NOMO-1 treated with DMSO at 0.1 percent for 48 hours (cell line): ENCODE measurements at regions not wholly inside any gene's neighbourhood (a gene's known extent, or its start where the extent isn't known, plus 50 kb on each side); places are given as distances from the start of the nearest gene placed in this dataset.
A peak's percentile ranks its signal among the peaks of the same experiment; 100 is the strongest.

ENCODE experiments used
- DNase-seq: peaks from one replicate; lab custom pipeline; 2025; ENCODE audit not compliant: unreplicated experiment; lab: John Stamatoyannopoulos, UW

DNA sequence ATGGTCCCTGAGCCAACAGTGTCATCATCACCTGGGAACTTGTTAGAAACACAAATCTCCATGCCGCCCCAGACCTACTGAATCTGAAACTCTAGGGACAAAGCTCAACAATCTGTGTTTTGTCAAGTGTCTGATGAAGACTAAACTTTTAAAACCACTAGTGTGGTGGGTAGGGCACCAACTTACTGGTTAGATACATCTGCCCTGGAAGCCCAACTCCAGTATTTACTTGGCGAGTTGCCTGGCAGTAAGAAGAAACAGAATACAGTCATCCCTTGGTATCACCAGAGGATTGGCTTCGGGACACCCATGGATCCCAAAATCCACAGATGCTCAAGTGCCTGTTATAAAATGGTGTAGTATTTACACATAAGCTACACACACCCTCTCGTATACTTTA is 367.9 kb upstream of the DUSP10 start:
- DNase-seq = no peak

DNA sequence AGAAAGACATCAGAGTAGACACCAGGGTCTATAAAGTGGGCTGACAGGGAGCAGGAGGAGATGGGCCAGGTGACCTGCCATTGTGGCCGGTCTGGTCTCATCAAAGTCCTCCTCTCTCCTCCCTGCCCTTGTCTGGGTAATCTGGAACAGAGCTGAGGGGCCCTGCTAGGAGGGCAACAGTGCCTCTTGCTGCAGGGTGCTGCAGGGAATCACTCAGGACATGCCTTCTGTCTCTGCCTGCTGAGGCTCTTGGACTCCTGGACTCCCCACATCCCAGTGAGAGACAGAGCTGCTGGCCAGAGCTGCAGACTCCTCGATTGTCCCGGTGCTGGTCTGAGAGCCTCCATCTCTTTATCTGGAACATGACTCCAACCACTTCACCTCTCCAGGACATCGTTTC is 366.1 kb upstream of the DUSP10 start:
- DNase-seq = no peak

DNA sequence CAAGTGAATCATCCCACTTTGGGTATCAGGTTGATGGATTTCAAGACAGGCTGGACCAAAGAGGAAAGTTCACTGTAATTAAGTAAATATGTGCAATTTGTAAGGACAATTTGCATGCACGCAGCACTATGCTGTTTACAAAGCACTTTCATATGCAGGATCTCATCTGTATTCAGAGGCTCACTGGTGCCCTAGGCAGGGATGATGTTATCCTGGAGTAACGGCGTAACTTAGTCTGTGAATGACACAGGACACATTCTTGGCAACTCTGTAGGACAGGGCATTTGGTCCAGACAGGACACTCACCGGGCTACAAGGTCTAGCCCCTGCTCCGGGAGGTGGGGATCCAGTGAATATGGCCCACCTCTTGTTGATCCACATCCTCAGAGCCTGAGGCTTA is 365.4 kb upstream of the DUSP10 start:
- DNase-seq = no peak

GRCh38 chr1:222106377-222106776 is 364.5 kb upstream of the DUSP10 start:
- no peak for DNase-seq

GRCh38 chr1:222105861-222106260 is 364.0 kb upstream of the DUSP10 start:
- no peak for DNase-seq

GRCh38 chr1:222105393-222105737 is 363.5 kb upstream of the DUSP10 start:
- DNase-seq = no peak

GRCh38 chr1:222104694-222105392 is 363.0 kb upstream of the DUSP10 start:
- DNase-seq = no peak

DNA sequence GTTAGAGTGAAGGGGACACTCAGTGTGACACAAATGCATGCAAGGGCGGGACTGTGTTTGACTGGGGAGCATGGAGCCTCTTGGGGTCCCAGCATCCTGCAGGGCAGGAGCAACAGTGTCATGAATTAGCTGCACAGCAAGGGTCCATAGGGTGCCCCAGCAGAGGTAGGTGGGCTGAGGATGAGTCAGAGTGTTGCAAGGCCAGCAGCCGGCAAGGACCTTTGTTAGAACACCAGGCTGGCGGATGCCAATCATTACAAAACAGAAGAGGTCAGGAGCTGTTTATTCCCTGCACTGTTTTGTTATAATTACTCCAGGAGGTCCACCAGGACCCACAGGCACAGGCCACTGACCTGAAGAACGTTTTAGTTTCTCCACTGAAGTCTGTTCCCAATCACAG is 362.2 kb upstream of the DUSP10 start:
- no peak for DNase-seq

DNA sequence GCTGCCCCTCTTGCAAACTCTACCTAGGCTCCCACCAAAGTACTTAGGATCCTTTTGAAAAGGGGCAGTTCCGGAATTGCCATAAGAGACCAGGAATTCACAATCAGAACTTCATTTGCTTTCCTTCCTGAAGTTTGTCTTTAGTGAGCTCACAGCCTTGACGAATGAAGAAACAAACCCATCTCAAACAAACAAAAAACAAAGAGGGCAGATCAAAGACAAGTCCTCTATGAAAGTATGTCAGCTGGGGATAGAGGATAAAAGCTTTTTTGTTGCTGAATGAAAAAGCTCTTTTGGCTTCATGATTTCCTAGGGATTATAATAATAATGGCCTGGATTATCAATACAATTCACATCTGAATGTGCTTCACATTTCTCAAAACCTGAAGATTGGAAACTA is 357.9 kb upstream of the DUSP10 start:
- DNase-seq = no peak

DNA sequence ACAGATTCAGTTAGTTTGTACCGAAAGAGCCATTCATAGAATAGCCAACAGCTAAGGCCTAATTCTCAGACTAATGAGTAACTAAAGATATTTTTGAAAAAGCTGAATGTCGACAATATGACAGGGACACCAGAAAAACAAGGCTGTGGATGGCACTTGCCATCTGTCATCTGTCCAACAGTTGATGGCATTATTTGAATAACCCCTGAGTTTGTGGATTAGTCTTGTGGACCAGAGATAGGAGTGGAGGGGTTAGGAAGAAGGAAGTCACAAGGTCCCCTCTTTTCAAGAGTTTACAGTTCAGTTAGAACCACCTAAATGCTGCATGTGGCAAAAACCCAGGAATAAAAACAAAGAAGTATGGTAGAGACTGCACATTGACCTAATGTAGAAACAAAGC is 356.5 kb upstream of the DUSP10 start:
- DNase-seq = no peak

- DNase-seq = no peak
Observed at GRCh38 chr1:222097588-222097987, 355.7 kb upstream of the DUSP10 start.

DNA sequence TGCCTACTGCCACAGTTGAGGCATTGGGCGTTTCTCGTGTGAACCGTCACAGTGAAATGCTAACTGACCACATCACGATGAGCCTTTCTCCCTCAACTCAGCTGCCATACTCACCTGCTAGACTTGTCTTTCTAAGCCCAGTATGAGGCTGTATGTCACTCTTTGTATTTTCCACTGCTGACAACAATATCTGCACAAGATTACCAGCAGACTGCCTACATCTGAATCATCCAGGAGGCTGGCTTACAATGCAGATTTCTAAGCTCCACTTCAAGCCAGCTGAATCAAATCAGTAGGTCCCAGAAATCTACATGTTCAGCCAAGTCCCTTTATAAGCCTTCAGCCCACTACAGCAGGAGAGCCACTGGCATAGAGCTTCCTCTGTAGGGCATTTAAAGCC is 355.0 kb upstream of the DUSP10 start:
- no peak for DNase-seq

DNA sequence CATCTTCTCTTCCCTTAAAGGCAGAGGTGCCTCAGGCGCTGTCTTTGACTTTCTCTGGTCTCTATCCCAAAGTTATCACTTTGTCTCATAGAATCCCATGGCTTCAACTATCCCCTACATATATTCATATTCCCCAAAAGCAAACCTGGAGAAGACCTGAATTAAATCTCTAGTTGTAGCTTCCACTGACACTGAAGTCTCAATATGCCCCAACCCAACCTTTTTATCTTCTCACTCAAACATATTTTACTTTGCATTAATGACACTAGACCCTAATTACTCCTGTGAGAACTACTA is 354.5 kb upstream of the DUSP10 start:
- no peak for DNase-seq

DNA sequence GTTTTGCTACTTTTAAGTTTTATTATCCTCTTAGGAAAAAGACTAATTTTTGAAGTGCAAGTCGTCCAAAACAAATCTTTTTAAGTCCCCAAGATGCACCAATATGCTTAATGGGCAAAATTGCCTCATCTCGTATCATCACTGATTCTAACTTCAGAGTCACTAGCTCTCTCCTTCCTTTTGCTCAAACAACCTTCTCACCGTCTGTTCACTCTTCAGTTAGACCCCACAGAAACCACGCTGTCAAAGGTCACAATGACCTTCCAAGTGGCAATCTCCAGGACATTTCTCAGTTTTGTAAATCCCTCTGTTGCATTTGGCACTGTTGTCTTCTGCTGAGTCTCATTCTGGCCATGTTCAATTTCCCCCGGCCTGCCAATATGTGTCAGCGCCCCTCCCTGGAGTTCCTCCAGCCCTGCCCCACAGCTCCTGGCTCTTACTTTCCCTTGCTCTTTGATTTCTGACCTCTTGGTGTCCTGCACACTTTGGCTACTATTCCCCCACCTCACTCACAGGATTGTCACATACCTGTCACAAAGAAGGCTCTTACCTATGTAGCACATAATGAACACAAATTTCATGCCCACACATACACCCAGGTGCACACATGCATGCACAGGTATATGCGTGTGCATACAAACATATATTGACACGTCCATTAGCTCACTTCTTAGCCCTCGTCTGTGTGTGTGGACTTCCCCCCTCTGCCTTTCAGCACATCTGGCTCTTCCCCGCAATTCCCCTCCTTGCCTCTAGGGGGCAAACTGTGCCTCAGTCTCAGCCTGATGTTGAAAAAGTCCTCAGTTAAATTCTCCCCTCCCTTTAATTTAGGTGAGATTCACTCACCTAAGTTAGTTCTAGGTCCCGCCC is 354.0 kb upstream of the DUSP10 start:
- DNase-seq = peak; percentile 35

DNA sequence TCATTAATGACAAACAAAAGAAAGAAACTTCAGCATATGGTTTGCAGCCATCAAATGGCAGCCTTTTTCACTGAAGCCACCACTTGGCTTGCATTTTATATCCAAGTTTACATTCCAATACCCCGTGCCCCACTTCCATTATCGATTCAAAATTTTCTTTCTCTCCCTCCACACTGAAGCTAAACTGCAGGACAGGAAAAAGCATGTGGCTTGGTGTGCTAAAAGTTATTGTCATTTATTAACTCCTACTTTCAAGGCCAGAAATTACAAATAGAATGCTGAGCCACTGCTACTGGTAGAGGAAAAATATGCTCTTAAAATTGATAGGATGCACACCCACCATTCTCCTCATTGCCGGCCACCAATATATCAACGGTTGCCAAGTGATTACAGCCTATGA is 351.6 kb upstream of the DUSP10 start:
- DNase-seq = no peak

- no peak for DNase-seq
Observed at GRCh38 chr1:222090103-222090502, 348.2 kb upstream of the DUSP10 start.

- no peak for DNase-seq
Observed at GRCh38 chr1:222087221-222087920, 345.5 kb upstream of the DUSP10 start.

DNA sequence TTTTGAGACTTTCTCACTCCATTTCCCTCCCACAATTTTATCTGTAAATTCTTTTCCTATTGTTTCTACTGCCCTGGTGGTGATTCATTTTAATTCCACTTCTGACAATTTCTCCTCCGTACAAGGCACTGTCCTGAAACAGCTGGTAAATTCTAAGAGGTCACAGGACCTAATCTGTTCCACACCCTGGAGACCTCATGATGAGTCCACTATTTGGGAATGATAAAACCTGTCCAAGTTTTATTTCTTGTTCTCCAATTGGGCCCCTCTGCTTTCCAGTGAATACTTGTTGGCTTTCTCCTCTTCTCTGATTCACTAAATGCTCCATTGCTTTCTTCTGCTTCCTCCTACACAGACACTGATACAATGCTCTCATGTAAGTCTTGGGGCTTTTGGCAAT is 343.1 kb upstream of the DUSP10 start:
- no peak for DNase-seq

DNA sequence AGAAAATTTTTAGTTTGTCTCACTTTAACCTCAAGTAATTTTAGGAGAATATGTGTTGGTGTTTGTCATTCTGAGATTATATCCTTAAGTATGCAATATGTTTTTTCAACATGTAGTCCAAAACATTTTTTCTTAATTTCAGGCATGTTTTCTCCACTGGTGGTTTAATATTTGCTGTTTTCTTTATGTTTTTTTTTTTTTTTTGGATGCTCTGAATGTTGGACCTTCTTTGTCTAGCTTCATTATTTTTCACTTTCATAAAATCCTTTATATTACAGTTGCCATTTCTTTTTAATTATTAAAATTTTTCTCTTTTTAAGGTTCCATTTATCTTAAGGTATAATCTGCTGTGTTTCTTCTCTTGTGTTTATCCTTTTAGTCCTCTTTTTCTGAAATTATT is 342.2 kb upstream of the DUSP10 start:
- no peak for DNase-seq

DNA sequence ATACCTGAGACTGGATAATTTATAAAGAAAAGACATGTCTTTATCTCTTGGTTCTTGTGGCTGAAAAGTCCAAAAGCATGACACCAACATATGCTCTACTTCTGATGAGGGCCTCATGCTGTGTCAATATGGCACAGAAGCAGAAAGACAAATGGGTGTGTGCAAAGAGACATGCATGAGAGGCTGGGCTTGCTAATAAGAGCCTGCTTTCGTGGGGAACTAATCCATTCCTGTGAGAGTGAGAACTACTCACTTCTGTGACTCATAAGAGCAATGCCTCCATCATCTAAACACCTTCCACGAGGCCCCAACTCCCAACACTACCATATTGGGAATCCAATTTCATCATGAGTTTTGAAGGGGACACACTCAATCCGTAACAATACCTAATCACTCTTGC is 340.0 kb upstream of the DUSP10 start:
- no peak for DNase-seq

DNA sequence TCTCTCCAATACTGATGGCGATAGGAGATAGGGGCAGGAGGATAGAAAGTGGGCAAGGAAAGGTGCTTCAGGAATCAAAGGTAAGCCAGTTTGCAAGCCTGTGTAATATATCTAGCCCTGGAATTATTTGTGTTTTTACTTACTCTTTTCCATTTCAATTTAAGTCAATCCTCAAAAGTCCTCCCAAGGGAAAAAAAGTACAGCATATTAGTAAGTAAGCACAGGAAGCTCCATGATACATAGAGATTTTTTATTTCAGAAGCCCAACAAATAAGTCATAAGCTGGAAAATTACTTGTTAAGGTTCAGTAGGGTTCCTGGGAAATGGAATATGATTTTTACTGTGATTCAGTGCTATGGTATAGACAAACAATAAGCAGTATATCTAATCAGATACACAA is 337.7 kb upstream of the DUSP10 start:
- DNase-seq = no peak

GRCh38 chr1:222077206-222077605 is 335.3 kb upstream of the DUSP10 start:
- no peak for DNase-seq
